HG03442 (cell line): ENCODE measurements at regions not wholly inside any gene's neighbourhood (a gene's known extent, or its start where the extent isn't known, plus 50 kb on each side); places are given as distances from the start of the nearest gene placed in this dataset.

Experiments used
- ATAC-seq: cut with Tn5 transposase; IDR thresholded peaks from one replicate; pipeline ENCODE4 v1.9.1; 2021; ENCODE audit warnings: mild to moderate bottlenecking, moderate library complexity; ENCODE audit not compliant: unreplicated experiment

DNA sequence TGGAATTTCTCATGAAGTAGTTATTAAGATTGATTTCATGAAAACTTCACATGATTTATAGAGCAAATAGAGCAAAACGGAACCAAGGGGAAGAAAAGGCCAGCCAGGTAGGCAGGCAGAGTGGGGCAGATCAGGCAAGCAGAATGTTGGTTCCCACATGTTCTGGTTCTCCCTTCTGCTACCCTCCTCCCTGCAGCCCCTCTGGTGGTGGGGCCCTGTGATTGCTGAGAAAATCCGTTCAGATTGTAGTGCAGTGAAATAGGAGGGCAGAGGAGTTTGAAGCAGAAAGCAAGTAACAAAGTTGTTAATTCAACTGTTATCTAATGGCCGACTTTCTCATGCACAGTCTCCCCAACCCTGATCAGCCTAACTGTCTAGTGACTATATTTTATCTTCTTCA lies 185.3 kb downstream of the MID1IP1 start:
- no peak for ATAC-seq

DNA sequence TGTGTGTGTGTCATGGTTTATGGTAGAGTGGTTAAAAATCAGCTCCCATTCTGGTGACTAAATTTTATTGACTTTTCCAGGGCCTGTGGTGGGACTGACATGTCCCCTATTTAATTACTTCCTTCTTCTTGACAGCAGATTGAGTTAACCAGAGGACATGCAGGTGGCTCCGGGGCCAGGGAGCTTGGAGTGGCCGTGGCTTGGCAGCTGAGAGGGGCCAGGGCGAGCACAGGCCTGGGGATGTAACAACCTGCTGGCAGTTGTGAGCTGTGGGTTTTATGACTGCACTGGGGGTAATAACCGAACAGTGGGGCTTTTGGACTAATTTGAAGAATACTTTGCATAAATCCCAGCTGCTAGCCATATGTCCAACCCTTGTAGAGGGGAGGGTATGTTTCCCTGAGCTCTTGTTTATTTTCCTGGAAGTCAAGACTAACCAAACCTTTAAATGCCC lies 186.0 kb downstream of the MID1IP1 start:
- ATAC-seq = no peak

DNA sequence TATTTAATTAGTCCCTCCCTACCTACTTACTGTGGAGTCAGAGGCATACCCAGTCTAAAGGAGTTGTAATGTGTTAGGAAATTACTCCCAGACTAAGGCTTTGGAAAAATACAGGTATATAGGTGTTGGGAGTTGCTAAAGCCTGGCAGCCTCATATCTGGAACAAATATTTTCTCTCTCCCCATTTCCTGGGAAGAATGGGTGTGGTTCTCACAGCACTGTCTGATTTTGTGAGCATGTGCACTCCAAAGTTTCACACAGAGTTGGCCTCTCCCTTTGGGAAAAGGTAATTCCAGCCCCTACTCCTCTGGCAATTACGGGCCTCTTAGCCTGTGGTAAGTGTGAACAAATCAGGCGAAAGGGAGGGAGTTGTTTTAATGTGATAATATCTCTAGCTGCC lies 187.0 kb downstream of the MID1IP1 start:
- ATAC-seq = no peak

DNA sequence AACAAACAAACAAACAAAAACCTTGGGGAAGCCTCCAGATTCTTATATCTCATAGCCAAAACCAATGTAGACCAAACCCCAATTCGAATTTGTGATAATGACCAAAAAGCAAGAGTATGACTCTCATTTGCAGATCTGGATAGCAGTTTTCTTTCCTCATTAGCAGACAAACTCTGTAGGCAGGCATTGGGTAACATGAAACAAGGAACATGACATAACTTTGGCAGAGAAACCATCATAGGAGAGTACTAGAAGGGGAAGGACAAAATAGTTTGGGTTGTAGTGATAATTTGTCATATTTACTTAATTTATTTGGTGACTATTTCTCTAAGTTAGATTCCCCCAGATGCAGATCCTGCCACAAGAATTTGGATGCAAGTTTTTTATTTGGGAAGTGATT lies 187.8 kb downstream of the MID1IP1 start:
- no peak for ATAC-seq

DNA sequence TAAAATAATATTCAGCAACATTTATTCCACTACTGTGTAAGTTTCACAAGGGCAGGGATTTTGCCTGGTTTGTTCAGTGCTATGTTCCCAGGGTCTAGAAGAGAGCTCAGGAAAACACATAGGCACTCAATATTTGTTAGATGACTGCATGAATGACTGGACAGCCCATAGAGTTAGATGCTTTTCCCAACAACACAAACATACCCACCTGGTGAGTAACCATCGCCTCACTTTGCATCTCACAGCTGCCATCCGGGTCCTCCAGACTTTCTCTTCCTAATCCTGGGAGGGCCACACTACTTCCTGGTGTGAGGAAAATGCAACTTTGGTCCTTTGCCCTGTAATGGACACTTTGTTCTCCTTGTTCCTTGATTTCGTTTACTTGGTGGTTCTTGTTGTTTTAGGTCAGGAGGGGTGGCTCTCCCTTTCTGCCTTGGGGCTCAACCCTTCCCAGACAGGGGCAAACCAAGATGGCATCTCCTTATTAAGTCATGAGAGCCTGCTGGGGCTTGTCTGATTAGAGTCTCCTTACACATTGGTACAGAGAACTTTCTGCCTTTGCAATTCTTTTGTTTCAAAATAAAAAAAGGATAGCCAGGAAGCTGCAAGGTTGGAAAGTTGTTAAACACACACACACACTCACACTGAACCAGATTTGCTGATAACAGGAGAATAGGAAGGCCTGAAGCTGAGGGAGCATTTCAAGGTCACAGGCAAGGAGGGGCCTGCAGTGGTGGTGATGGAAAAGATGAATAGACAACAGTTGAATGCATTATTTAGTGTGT lies 190.6 kb downstream of the MID1IP1 start:
- no peak for ATAC-seq

DNA sequence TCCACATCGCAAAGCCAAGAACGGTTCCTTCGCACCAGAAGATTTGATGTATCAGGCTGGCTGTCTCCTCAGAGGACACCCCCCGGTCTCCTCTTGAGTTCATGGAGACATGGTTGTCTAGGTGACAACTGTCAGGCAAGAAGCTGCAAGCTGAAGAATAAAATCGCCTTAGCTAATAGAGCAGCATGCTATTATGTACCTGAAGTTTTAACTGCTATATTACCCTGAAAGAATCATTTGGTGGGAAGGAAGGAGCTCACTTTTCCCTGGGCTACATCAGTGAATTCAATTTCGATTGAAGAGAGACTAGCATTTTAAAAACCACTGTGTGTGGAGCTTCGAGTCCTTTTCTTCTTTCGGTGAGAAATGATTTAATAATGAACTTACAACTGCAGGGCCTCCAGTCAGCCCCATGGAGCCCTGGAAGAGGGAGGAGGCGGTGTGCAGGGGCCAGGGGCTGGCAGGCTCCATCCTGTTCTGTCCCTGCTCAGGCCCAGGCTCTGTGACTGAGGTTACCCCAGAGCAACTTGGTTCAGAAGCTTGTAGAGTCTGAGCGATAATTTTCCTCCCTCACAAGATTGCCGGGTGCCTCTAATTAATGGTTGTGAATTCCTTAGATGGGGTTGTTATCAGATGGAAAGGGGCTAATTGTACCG lies 191.3 kb downstream of the MID1IP1 start:
- no peak for ATAC-seq

DNA sequence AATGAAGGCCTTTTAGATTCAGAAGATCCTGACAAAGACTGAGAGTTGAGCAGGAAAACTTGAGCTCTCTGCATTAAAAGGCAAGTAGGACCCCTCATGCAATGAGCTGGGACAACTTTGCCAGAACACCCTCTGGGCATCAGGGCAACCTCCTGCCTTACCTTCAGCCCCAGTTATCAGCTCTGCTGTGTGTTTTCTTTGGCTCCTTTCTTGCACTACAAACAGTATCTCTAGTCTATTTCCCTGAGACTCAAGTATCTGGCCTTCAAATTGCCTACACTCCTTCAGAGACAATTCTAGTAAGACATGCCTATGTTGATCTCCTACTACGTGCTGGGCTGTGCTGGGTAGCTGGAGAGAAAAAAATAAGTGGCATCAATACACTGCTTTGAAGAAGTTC lies 192.2 kb downstream of the MID1IP1 start:
- no peak for ATAC-seq

DNA sequence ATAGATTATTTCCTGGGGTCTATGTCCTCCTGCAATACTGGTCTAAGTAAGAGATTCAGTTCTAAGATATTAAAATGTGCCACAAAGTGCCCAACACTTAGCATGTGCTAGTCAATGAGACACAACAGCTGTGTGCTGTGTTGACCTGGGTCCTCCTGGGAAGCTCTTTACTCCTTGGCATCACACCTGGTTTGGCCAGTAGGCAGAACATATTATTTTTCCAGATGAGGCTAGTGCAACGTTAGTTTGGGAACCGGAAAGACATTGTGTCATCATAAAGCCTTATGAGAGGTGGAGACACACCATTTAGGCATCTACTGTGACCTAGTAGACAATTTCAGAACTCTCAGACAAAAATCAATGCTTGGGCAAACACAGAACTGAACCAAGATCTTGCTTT lies 197.8 kb downstream of the MID1IP1 start:
- no peak for ATAC-seq

DNA sequence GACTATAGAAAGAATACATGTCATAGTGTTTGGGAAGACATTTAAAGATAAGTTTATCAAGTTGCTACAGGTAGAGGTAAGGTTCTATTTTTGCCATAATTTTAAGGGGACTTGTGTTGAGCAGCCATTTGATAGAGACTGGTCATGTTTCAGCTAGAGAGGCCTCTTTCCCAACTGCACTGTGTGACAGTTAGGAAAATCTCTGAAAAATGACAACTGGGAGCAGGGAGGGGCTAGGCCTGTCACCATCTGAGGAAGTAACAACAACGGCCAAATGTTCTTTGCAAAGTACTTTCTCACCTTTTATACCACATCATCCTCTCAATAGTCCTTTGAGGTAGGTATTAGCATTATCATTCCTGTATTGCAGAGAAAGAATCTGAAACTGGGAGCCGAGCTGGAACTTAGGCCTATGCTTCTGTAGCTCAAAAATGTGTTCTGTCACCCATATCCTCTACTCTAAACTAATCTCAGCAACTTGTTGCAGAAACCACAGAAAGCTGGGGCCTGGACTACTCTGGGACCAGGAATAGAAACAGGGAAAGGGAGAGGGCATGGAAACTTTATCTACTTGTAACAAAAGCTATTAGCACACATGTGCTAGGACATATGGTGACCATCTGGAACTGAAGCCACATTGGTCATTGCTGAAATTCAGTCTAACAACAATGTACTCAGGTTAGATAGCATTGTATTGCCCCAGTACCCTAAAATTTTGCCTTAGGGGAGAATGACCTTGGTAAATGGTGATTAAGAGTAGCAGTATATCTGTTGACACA lies 198.9 kb downstream of the MID1IP1 start:
- ATAC-seq = no peak

DNA sequence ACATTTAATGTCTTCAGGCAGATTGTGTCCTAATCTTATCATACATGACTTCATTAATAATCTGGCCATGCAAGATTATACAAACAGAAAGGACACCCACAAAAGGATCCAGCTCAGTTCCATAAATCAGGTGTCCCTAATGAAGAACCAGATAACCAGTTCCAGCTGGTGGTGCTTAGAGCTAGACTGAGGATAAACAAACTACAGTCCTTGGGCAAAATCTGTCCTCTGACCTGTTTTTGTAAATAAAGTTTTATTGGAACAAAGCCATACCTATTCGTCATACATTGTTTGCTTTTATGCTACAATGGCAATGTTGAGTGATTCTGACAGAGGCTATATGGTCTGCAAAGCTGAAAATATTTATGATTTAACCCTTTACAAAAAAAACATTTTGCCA lies 199.5 kb downstream of the MID1IP1 start:
- ATAC-seq = no peak

DNA sequence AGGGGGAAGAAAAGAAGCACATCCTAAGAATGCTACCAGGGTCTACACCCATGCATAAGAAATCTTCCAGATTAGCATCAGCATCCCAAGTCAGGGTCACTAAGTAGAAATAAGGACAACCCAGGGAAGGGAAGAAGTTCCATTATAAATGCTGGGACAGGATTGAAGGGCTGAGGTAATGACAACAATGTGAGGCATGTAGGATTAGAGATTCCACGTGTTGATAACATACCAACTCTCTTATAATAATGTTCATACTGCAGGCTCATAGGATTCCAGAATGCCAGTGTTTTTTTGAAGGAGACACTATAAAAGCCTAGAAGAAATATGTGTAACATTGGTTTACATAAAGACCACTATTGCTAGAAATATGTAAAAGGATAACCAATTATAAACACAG lies 201.2 kb downstream of the MID1IP1 start:
- no peak for ATAC-seq

DNA sequence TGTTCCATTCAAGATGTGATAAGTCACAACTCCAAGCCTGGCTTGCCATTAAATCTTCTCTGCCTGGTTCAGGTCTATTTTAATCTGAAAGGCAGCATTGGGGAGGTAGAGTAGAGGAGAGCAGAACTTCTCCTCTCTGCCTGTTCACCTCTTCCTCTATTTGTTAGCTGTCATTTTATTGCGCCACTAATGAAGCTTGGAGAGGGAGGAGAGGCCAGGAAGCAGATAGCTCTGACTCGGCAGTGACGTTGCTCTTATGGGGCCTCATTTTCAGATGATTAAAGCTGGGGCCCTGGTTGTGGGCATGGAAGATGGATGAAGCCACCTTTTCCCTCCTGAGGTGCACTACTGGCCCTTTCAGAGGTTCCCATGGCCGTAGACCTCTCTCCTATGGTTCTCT lies 207.3 kb downstream of the MID1IP1 start:
- no peak for ATAC-seq

DNA sequence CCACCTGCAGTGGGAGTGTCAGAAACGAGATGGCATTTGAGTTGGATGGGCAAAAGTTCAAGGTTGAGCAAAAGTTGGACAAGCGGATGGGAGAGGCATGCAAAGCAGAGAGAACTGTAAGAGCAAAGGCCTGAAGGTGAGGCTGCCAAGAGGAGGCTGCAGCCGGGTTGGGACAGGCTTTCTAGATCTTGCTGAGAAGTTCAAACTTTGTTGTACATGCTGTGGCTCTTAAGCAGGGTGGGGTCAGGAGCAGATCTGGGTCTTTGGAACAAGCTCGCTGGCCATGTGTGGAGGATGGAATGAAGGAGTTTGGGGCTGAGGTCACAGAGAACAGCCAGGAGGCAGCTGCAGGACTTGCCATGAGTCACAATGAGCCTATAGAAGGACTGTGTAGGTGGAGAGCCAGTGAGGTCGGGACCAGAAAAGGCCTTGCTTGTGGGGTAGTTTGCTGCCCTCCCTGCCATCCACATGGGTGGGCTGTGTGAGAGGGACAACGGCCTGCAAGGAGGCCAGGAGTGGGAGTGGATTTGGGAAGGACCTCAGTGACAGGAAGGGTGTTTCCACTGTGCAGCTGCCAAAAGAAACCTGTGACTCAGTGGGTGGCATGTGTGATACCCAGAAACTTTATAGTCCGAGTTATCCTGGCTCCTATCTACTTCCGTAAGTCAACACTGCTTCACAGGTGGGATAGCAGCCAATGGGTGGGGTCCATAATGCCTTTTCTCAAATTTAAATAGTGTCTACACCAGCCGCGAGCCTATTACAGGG lies 210.4 kb downstream of the MID1IP1 start:
- no peak for ATAC-seq

DNA sequence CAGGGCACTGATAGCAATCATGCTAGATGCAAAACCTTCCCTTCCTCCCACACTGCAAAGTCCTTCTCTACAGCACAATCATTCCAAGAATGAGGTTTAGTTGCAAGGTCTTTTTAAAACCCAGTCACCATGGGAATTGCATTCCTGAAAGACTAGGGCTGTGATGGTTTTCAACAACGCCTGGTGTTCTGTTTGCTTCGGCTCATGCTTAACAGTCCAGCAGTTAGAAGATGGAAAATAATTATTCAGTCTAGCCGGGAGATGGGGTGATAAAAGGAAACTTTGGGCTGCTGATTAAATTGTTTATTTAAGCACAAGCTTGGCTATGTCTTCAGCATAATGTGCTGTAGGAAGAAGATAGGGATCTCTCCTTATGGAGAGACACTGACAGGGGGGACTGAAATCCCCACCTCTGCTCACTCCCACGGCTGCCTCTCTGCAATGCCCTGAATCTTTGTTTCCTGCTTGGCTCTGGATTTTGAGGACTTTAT lies 211.4 kb downstream of the MID1IP1 start:
- ATAC-seq = no peak

DNA sequence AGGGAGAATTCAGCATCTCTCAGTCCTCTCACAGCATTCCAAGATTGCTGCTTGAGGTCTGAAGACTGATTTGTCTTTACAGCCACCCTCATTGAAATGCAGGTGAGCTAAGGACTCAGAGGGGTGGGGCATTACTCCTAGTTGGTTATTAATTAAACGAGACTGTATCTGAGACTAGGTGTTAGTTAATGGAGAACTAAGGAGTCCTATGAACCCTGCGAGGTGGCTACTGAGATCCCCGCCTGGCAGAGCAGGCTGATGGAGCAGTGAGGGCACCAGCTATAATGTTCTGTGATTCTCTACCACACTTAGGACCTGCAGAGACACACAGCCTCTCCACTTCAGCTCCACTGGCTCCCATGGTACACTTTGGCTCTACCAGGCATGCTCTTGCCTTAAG lies 215.3 kb downstream of the MID1IP1 start:
- no peak for ATAC-seq

DNA sequence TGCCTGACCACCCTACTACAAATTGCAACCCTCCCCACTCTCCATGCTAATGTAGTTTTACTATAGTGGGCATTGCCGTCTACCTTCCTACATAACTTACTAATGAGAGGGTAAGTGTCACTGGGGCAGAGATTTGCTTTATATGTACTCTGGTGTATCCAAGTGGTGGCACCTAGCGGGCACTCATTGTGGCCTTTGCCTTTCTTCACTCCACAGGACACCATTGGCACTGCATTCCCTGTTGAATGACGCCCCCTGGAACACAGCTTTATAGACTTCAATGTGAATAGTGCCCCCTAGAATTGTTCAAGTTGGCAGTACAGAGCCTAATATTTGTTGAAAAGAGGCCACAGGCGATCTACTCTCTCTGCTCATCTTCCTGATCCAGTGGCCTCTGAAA lies 215.8 kb downstream of the MID1IP1 start:
- ATAC-seq = no peak

DNA sequence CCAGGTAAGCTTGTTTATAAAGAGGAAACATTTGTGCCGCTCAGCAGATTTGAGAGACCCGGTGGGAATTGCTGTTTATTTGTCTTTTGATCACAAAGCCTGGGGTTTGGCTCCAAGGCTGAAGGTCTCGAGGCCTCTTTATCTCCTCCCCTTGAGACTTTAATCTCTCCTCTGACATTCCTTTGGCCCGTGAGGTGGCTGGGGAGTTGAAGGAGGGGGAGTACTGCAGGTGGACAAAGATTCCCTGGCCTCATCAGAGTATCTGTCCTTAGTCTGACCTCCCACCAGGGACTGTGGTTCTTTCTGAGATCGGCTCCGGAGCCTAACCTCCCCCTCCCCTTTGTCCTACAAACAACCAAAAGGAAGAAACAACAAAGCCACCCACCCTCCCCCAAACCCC lies 216.5 kb downstream of the MID1IP1 start:
- no peak for ATAC-seq

DNA sequence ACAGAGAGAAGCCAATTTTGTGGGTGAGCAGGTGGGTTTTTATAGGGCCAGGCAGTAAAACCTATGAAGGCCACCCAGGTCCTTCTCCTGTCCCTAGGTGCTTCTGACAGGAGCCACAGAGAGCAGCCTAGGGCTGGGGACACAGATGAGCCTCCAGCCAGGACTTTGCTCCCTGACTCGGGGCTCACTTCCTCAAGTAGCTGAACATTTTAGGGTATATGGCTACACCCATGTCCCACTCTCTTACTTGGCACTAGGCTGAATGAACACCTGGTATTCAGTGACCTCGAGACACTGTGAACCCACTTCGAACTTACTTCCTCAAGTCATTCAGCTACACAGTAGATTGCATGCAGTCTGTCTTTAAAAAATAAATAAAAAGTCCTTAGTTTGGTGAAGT lies 217.3 kb downstream of the MID1IP1 start:
- ATAC-seq = no peak

DNA sequence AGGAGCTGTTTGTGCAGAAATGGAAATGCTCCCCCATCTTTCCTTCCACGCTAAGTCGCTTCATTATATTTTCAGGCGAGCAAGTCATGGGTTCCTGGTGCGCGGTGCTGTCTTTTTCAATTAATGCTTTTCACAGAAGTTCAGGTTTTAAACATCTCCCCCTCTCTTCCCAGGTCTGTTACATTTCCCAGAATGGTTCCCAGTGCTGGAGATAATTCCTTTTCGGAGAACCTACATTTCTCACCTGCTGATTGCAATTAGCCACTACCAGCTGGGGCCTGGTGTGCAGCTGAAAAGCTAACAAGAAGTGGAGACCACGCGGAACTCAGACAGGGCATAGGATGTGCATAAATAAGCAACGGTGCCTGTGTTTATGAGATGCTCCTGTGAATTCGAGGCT lies 217.8 kb downstream of the MID1IP1 start:
- ATAC-seq = no peak

DNA sequence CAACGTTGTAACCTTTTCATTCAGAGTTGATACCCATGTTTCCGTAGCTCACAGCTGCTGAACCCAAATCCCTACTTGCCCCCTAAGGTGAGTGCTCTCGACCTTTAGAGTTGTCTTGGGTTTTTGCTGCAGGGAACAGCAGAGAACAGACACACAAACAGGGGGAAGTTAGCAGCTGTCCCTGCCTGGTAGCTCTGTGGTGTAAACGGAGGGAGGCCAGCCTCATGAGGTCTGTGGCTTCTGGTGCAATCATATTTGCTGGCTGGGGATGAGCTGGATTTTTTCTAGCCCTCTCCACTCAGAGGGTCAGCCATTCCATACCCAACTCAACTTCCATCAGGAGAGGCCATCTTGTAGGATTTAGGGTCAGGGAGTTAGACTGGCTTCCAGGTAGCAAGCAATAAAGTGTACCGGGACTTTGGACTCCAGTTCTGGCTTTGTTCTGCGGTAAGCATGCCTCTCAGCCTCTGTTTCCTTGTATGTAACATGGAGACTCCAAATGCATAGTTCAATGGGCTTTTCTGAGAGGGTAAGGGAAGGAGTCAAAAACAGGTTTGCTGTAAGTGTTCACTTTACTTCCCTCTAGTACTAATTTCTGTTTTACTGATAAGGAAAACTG lies 218.9 kb downstream of the MID1IP1 start:
- ATAC-seq = no peak

DNA sequence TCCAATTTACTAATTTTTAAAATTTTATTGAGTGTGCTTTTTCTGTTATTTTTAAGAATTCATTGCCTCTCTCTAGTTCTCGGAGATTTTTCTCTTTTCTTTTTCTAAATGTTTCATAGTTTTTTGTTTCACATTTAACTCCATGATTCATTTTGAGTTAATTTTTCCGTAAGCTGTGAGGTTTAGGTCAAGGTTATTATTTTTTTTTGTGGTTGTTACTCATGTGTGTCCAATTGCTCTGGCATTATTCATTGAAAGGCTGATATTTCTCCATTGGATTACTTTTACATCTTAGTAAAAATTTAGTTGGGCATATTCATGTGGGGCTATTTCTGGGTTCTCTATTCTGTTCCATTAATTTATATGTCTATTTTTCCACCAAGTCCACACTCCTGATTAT lies 220.8 kb downstream of the MID1IP1 start:
- ATAC-seq = no peak
